ENCODE measurements at regions not wholly inside any gene's neighbourhood (a gene's known extent, or its start where the extent isn't known, plus 50 kb on each side); places are given as distances from the start of the nearest gene placed in this dataset.
A peak's percentile ranks its signal among the peaks of the same experiment; 100 is the strongest.

DNA sequence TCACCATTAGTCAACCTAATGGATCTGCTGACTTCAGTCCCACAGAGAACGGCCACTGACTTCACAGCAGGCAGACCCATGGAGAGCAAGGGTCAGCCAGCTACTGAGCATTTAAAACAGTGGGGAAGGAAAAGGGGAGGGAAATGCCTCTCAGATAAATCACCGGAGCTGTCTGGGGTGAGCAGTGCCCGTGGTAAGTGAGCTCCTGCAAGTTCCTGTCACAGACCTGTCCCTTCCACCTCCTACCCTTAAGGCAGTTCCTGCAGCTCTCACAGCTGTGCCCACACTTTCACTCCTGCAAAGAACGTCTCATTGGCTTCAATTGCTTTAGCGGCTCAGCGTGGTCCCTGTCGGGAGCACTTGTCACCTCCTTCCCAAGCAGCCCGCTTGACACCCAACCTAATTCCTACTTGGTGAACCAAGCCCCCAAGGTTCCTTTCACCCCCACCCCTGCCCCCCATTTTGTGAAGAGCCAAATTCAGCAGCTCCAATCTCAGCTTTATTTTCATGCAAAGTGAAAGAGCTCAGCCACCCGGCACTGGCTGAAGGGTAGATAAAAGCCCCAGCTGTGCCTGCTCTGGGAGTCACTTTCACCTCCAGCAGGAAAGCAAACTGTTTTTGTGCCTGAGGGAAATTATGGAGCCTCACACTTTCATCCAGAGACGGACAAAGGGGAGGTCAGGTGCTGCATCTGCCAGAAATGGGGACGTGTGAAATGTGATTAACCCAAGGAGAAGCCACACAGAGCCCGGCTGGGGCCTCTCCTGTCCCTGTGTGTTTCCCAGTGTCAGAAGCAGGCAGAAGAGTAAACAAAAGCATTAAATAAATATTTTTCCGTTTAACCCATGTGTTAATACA, 306.2 kb downstream of the TTLL7 start:
- peak; percentile 68 for ATAC-seq
- DNase-seq, result no peak
- intact Hi-C loops (cut with micrococcal nuclease), result no loop called here

DNA sequence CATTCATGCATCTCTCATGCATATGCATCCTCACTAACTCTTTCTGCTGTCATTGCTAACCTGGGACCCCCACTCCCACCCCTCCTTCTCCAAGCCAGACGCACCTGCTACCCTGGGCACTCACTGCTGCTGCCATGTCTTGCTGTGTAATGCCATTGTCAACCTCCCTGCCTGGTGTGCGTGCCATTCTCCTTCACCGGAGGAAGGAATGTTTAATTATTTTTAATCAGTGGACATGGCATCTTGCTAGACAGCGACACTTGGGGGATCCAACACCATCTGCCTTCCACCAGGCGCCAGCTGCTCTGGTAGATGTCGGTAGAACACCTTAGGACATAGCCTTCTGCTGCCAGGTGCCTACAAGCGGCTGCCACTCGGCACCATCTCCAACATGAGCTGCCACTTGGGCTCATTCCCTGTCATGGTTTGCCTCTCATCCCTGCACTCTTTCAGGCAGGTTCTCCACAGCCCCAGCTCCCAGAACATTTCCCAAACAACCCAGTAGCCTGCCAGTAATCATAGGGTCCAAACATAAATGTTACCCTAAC, 306.9 kb downstream of the TTLL7 start:
- DNase-seq (no peak), ATAC-seq (no peak)
- intact Hi-C loops (cut with micrococcal nuclease), result no loop called here

DNA sequence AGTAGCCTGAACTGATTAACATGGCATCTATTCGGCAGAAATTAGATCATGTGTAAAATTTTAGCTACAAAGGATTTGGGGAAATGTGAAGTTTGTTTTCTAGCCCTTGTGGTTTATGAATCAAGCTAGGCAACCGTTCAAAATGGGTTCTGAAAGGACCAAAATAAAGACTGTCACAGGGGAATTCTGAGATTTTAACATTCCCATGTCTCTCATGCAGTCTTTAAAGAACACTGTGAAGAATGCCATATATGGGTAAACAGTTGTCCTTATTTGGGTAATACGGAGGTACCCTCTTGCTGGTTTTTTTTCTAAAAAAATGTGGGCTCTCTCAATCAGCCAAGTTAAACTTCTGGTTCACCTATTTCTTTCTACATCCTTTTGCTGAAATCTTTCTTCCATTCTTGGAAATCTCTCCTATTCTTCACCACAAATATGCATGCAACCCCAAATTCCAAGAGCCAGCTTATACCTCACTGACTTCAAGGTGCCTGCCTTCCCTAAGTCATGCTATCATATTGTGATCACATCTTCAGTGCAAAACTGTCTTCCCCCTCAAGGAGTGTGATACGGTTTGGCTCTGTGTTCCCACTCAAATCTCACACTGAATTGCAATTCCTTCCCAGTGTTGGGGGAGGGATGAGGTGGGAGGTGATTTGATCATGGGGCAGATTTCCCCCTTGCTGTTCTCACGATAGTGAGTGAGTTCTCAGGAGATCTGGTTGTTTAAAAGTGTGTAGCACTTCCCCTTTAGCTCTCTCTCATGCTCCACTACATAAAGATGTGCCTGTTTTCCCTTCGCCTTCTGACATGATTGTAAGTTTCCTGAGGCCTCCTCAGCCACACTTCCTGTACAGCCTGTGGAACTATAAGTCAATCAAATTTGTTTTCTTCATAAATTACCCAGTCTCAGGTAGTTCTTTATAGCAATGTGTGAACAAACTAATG, 308.7 kb downstream of the TTLL7 start:
- intact Hi-C loops (cut with micrococcal nuclease), result no loop called here
- no peak for ATAC-seq
- DNase-seq, result no peak

DNA sequence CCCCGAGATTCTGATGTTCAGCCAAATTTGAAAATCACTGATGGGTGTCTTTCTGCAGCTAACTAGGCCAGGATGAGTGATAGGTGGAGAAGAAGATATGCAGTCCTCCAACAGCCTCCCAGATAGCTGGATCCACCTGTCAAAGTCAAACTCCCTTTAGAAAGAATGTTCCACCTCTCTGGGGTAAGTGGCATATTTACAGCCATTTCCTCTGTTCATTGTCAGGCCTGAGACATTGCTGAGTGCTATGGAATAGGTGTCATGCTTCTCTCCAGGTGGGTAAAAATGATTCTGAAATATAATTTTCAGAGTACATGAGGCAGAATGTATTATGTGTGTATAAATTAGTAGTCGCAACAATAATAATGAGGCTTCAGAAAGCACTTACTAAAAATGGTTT, 316.8 kb downstream of the TTLL7 start:
- DNase-seq (no peak), ATAC-seq (no peak)
- intact Hi-C loops (cut with micrococcal nuclease), result no loop called here

DNA sequence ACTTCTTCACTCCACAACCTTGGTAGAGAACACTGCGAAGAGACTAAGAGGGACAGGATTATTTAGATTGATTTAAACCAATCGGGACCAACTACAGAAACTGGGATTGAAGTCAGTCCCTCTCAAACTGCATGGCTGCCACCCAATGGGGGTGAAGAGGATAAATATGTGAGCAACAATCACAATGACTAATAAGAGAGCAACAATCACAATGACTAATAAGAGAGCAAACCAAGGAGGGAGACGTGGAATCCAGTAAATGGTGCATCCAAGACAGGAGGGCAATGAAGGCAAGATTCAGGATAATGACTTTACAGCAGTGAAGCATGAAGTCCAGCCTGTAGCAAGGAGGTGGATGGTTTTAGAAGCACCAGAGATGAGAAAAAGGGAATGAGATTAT, 322.8 kb downstream of the TTLL7 start:
- DNase-seq, result no peak
- no peak for ATAC-seq

DNA sequence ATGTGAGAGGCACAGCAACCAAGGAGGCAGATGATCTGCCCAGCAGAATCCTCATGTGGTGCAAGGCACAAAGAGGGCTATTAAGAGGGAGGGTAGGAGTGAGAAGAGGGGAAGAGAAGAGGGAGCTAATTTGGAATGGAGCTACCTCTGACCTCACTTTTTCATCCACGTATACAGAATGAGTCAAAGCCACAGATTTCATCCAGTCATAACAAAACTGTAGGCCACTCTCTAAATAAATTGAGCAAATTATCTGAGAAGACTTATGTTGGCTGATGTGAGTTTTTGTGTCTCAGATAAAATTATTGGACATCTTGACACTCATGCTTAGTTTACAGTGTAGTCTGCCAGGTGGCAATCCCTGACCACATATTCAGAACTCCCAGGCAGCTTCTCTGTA, 325.6 kb downstream of the TTLL7 start:
- intact Hi-C loops (cut with micrococcal nuclease), result no loop called here
- no peak for ATAC-seq

More for the DNA sequence above, 322.8 kb downstream of the TTLL7 start:
- intact Hi-C loops (cut with micrococcal nuclease), result no loop called here

DNA sequence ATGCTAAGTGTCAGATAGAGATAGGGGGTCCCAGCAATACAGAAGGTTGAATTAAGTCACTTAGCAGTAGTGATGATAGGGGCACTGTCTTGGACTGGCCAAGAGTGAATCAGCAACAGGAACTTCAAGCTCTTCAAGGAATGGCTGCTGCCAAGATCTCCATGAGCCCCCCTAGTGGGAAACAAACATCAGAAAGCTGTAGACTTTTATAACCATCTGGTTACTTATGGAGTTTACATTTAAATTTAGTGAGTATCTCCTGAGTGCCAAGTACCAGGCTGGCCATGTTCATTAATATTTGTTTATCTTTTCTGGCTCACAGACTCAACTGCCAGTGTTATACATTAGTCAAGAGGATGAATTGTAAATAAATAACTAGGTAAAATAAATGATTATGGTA, 327.3 kb downstream of the TTLL7 start:
- DNase-seq, result no peak
- intact Hi-C loops (cut with micrococcal nuclease), result no loop called here
- no peak for ATAC-seq

More for the DNA sequence above, 325.6 kb downstream of the TTLL7 start:
- no peak for DNase-seq

DNA sequence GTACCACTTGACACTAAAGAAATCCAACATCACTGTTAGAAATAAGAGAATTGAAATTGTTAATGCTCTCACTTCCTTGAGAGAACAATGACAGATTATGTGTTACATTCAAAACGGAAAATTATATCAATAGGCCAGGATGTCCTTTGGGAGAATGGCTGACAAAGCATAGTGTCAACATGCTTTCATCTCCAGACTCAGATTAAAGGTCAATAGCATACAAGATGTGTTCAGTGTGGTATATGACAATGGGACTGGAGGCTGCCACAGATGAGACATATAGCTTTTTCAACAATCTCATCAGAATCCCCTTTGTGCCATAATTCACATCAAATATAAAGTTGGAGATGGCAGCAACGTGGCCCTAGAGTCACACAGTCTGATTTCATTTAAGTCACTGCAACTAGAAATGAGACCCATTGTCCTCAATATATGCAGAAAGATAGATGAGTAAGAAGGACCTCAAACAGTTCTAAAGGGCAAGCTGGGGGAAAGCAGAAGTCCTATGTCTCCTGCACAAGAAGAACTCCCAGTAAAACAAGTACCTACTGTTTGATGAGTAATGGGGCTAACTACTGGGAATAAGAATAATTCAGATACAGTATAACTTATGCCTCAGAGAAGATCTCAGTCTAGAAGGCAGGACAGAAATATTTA, 327.9 kb downstream of the TTLL7 start:
- no peak for ATAC-seq
- intact Hi-C loops (cut with micrococcal nuclease), result no loop called here

DNA sequence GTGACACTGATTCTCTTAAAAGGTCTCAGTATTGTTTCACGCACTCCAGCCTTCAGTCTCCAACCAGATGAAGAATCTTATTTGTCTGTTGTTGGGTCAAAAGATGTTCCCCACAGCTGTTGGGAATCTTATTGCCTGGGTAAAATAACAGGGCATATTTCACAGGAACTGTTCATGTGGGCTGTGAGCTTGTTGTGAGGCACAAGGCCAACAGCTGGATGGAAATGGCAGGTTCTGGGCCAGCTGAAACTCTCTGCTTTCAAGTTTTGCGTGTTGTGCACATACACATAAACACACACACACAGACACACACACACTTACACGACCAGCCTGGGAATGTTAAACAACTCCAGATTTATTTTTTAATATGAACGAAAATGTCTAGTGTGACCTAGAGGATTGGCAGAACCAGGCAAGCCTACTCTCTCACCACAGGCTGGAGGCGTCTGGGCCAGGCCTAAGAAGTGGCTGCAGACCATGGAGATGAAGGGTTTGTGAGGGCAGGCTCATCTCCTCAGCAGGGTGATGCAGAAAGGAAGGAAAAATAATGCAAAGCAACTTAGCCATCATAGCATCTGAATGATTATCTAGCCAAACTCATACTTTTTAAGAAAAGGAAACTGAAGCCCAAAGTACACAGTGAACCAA, 357.0 kb downstream of the TTLL7 start:
- DNase-seq (peak; percentile 25), ATAC-seq (peak; percentile 54)
- intact Hi-C loops (cut with micrococcal nuclease), result no loop called here

More for the DNA sequence above, 327.9 kb downstream of the TTLL7 start:
- DNase-seq, result no peak

DNA sequence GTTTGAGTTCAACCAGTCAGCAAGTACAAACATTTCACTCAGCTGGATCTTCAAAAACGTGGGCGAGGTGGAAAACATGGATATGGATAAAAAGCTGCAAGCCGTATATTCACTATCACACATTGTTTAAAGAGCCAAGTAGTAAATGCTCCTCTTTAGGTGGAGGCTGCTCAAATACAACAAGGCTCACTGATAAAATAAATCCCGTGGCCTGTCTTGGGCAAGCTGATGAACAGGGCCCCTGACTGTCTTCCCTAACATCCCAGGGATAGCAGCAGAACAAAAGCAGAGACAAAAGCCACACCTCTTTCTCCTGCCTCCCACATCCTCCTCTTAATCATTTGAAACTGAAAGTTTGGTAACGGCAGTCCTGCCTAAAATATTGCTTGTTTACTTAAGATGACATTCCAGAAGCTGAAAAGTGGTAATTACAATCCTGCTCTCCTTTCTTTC, 357.7 kb downstream of the TTLL7 start:
- no peak for DNase-seq
- peak; percentile 69 for ATAC-seq
- intact Hi-C loops (cut with micrococcal nuclease), result no loop called here

DNA sequence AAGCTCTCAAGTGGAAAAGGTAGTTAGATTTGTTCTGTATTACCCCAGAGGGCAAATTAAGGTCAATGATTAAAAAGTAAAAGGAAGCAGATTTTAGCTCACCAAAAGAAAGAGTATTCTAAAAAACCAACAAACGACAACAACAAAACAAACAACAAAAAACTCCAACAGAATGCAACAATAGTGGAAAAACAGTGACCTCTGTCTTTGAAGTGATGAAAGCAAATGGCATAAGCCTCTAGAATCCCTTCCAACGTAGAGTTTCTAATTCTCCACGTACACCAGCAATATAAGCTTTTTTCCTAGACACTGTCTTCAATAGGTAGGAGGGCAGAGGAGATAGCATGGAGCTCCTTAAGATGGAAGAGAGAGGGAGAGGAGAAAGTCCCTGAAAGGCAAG, 359.1 kb downstream of the TTLL7 start:
- intact Hi-C loops (cut with micrococcal nuclease), result no loop called here
- no peak for DNase-seq
- no peak for ATAC-seq

DNA sequence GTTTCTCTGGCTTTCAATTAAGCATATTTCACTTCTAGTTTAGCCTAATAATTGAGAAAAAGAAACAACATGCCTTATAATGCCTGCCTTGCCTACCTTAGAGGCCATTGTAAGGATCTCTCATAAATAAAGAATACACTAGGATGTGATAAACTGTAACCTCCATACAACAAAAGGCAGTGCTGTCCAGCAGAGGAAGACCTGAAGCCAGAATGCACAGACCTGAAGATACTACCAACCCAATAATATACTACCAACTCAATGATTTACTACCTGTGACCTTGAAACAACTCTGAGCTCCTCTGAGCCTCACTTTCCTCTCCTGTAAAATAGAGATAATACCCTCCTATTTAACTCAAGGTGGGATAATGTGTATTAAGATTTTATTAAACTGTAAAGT, 361.3 kb downstream of the TTLL7 start:
- intact Hi-C loops (cut with micrococcal nuclease), result no loop called here
- no peak for ATAC-seq
- no peak for DNase-seq

DNA sequence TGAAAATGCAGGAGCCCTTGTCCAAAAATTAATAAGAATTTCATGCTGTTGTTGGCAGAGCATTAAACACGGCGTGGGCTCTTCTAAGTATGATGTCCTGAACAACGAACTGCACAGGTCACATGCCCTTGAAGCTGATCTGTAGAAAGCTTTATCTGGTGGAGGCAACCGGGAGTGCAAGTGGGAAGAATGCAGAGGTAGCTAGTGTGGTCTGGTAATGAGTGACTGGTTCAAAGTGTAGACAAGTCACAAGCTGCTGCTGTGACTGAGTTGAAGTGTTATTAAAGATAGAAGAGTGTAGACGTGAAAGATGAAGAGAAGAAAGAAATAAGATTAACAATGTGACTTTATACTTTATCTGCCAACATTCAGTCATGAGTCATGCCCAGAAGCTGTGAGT, 361.9 kb downstream of the TTLL7 start:
- ATAC-seq (peak; percentile 80), DNase-seq (no peak)

DNA sequence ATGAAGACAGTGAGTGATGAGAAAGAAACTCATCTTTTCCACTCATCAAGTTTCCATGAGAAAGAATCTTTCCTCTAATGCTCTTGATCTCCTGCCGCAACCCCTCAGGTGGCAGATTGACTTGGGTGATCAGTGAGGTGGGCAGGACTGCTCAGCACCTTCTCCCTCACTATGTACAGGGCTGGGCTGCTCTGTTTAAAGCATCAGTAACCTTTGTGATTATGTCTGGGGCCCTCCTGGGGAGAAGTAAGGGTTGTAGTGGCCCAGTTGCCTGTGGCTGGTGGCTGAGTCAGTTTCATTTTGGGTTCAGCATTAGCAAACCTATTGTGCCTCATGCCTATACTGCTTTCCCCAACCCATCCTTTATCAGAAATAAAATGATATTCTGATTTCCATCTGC, 366.0 kb downstream of the TTLL7 start:
- DNase-seq (no peak), ATAC-seq (no peak)
- intact Hi-C loops (cut with micrococcal nuclease), result no loop called here

More for the DNA sequence above, 361.9 kb downstream of the TTLL7 start:
- intact Hi-C loops (cut with micrococcal nuclease), result no loop called here

DNA sequence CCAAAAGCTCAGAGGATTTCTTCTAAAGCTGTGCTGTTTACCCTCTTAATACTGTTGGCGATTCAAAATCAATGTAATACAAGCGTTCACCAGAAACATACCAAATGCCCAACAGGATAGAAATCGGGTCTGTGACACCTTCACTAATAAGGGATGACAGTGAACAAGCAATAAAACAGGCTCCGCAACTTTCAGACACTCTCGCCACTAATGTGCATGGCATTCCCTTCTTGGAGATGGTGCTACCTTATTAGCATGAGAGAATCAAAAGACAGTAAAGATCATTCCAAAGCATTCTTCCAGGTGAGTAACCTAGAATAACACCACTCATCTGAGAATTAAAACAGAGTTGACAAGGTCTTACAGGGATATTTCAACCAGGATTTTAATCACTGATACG, 367.1 kb downstream of the TTLL7 start:
- DNase-seq (no peak), ATAC-seq (no peak)
- intact Hi-C loops (cut with micrococcal nuclease), result no loop called here

DNA sequence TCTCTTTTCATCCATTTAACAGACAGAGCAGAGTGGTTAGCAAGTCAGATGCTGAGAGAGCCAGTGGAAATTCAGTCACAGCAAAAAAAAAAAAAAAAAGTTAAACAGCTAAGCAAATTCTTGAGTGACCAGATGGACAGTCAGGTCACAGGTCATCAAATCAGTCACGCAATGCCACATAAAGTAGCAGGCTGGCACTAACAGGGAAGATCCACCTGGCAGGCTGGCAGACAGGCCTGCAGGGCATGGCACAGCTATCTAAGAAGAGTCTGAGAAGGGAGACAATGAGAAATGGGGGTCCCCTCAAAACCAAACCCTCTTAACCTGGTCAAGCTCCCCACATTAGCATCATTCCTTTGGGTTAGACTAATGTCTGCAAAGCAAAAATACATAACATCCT, 371.9 kb downstream of the TTLL7 start:
- intact Hi-C loops (cut with micrococcal nuclease), result no loop called here
- ATAC-seq (no peak), DNase-seq (no peak)

DNA sequence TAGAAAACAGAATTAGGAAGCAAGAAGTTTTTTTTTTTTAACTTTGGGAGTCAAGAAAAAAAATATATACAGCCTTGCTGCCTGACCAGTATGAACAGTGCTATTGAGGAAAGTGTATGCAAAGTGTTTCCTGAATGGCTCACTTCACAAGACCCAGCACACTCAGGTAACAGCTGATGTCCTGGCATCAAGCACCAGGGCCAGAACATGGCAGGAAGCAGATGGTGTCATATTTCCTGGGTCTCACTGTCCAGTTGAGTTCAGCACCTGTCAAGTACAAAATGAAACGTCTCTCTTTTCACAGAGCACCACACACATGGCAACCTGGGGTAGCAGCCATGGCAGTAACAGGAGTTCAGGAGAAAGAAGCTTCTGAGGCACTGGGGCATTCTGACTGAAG, 372.3 kb downstream of the TTLL7 start:
- DNase-seq, result no peak
- ATAC-seq, result no peak
- intact Hi-C loops (cut with micrococcal nuclease), result no loop called here

DNA sequence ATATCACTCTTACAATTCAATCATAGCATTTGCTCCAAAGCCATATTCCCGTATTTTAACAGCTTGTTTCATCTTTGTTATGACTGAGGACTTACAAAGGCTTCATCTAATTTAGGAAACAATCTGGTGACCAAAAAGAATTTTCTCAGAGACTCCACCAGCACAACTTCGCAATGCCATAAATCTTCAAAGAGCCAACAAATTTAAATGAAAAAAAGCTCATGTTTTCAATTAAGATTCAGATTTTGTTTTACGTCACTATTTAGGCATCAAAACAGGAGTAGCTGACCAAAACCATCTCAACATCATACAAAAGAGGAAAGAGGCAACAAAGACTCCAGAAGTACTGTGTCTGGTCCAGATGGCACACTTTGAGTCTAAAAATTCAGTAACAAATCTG, 373.3 kb downstream of the TTLL7 start:
- intact Hi-C loops (cut with micrococcal nuclease), result no loop called here
- ATAC-seq, result no peak
- no peak for DNase-seq

DNA sequence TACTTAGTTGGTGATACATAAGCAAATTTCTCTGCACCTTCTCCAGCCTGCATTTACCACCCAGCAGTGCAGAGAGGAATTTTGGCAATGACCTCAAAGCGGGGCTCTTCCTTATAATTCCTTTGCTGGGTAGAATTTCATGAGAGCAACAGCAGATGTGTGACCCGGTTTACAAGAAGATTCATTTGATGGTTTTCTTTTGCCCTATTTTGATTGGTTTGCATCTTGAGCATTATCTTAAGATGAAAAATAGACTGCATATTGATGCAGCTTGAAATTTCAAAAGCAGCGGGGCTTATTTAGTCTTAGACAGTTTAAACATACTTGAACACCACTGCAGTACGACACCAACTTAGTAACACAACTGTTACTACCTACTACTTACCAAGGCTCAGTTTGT, 378.9 kb downstream of the TTLL7 start:
- ATAC-seq (no peak), DNase-seq (no peak)
- intact Hi-C loops (cut with micrococcal nuclease), result no loop called here
